T1000 (cell line): ENCODE measurements at regions not wholly inside any gene's neighbourhood (a gene's known extent, or its start where the extent isn't known, plus 50 kb on each side); places are given as distances from the start of the nearest gene placed in this dataset.
"Not testable (repeated sequence)": the region's sequence is repeated elsewhere in the genome, so short reads cannot be mapped to it uniquely, and the experiment has no call there.

Experiments used
- DNase-seq: peaks from one replicate; lab custom pipeline; 2025; ENCODE audit warnings: mixed read lengths; lab: John Stamatoyannopoulos, UW

DNA sequence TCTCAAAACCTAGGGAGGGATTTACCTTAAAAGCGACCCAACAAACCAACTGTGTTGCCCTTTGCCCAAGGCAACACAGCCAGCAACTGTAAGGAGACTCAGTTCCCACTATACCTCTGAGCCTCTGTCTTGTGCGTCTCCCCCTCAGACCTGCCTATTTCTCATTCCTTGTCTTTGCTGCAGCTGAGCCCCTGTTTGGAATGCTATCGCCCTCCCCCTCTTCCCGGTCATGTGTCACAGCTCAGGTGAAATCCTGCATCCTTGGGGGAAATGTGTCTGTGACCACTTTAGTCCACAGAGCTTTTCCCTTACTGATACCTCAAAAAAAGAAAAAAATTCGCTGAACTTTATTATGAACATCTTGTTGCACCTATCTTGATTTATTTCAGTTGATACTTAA, 52.0 kb upstream of the LRIG1 start:
- no peak for DNase-seq

DNA sequence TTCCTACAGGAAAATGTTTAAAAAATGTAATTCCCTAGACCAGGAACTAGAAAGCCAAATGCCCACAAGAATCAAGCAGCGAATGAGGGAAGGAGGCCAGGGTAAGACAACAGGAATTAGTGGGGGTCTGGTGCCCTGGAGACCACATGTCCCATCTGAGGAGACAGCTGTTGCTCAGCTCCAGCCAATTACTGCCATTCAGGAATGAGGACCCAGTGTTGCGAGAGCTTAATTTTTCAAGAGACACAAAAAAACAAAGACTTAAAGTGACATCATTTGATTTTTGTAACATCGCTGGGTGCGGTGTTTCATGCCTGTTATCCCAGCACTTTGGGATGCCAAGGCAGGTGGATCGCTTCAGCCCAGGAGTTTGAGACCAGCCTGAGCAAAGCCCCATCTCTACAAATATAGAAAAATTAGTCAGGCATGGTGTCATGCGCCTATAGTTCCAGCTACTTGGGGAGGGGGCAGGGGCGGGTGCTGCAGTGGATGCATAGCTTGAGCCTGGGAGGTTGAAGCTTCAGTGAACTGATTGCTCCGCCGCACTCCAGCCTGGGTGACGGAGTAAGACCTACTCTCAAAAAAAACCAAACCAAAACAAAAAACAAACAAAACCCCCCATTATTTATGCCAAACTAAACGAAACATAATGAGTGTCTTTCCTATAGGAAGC, 52.8 kb upstream of the LRIG1 start:
- no peak for DNase-seq

DNA sequence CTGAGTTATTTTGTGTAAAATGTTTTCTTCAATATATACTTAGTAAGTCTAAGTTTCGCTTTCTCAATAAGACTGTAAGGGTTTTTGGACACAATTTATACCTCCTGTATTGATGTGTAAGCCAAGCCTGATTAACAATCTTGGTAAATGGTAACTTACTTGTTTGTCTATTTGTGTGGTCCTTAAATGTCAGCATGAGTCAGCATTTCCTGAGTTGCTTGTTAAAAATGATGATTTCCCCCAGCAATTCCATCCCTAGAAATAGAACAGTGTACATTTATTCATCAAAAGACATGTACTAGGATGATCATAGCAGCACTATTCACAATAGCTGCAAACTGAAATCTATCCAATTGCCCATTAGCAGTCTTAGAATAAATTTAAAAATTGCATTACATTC, 53.4 kb upstream of the LRIG1 start:
- no peak for DNase-seq

DNA sequence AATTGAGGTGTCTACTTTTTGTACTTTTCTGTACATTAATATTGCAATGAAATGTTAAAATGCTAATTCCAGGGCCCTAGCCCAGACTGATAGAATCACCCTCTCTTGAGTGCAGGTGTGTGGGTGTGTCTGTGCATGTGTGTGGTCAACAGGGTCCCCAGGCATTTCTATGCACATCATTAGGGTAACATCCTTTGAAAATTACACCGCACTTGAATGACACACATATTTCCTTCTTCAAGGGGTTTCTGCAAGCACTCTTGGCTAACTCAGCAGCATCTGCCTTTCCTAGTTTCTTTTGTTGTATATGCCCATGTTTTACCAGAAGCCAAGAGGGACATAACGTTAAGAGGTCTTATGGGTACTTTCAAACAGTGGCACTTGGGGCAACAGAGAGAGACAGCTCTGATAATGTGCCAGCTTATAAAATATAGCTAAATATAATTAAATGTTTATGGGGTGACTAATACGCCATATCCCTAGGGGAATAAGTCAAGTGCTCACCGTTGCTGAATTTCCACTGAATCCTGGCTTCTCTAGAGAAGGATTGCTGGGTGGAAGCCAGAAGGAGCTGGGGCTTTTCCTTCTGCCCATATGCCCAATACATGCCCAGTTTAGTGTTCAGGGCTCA, 54.5 kb upstream of the LRIG1 start:
- DNase-seq, result peak; percentile 37

DNA sequence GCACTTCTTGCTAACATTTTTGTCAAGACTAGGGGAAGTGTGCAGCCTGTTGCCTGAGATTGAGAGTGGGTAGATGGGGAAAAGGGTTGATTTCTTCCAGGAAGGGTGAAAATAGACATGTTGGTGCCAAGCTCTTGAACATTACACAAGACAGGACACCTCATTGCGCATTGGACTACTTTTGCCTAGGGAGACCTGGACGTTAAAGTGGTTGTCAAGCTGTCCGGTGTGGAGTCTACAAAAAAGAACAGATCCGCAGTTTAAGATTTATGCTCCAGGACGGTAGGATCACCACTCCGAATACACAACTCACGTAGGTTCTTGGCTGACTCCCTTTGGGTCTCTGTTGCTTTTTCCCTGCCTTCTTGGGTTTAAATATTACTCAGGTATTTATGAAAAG, 56.3 kb upstream of the LRIG1 start:
- no peak for DNase-seq

DNA sequence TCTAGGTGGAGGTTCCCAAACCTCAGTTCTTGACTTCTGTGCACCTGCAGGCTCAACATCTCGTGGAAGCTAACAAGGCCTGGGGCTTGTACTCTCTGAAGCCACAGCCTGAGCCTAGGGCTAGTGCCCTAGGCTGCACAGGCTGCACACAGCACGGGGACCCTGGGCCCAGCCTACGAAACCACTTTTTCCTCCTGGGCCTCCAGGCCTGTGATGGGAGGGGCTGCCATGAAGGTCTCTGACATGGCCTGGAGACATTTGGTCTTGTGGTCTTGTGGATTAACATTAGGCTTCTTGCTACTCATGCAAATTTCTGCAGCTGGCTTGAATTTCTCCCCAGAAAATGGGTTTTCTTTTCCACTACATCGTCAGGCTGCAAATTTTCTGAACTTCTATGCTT, 59.1 kb upstream of the LRIG1 start:
- not testable (repeated sequence) for DNase-seq

DNA sequence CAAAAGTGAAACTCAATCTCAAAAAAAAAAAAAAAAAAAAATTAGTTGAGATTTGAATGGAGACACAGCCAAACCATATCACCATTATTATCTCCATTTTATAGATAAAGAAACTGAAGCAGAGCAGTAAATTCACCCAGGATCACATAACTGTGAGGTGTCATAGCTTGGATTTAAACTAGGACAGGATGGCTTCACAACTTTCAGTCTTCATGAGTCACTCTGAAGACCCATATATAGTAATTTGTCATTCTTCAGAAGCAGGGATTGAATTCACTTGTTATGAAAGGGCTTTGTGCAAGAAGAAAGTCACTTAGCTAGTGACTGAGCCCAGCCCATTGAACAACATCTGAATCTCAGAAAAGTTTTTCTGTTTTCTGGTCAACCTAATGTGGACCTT, 60.5 kb upstream of the LRIG1 start:
- DNase-seq, result no peak

DNA sequence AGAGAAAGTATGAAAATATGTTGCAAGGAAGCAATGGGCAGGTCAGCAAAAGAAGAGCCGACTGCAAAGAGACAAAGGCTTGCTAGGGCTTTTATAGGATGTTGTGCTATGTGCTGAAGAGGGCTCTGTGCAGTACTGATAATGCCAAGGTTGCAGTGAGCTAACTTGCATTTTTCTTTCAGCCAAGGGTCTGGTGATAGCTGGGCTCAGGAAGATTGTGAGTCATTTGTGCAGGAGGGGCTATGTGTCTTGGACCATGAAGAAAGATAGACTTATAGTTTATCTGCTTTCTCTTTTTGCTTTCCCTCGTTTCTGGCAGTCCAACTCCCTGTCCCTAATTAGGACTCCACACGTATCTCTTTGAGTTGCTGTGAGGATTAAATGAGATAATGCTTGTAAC, 64.5 kb upstream of the LRIG1 start:
- no peak for DNase-seq

DNA sequence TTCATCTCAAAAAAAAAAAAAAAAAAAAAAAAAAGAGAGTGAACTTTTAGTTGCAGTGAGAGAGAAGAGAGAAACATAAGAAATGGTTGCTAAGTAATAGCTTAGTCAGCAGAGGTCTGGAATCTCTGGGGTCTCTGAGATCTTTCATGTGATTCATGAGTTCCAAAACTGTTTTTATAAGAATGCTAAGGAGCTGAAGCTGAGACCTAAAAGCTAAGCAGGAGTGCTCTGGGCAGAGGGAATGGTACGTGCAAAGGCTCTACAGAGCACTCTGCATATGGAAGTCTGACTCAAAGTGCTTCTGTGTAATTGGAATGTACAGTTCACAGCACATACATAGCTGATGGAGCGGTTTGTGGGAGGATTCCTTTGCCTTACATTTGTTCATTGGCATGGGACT, 66.3 kb upstream of the LRIG1 start:
- no peak for DNase-seq

DNA sequence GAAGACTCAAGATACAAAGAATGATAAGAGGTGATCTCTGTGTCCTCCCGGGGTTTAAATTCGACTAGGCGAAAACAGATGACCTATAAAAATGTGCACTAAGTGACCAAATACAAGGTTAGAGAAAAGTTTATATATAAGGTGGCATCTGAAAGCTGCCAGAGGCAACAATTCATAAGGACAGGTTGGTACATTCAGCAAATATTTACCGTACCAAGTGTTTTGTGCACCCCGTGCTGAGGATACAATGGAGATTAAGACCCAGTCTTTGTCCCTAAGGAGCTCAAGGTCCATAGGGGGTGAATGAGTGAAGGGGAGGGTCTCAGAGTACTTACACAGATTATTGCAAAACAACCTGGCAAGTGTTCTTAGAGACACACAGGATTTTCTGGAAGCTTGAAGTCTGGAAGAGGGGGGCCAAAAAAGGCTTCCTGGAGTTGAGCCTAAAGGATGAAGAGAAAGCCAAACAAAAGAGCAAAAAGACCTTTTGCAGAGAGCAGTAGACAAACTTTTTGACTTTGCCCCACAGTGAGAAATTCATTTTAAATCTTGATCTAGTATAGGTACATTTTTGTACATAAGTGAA, 71.4 kb upstream of the LRIG1 start:
- DNase-seq, result no peak

DNA sequence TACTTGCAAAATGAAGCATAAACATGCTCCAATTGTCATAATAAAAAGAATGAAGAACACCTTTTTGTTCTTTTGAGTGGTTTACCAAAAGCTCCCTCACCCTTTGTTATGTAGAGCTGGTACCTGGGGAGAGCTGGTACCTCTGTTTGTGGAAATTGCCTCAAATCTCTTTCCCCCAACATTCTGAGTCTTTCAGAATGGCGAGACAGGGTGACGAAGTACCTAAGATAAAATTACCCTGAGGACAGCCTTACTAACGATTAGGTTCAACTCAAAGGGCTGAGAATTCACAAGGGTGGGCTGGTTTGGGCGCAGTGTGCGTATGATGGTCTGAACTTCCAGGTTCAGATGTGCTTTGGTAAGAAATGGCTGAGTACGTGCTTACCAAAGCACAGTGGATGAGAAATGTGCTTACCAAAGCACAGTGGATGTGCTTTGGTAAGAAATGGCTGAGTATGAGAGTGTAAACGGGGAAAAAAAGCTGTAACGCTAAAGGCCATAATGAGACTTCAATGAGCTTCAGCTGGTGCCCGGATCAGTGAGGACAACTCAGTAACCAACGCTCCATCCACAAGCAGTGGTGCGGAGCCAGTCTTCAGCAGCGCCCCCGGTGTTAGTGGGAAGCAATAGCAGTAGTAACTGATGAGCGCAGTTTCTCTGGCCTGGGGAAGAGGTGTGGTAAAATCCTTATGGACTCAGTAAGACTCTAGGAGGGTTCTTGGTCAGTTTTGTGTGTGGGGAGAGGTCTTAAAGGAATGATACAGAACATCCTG, 72.3 kb upstream of the LRIG1 start:
- no peak for DNase-seq

DNA sequence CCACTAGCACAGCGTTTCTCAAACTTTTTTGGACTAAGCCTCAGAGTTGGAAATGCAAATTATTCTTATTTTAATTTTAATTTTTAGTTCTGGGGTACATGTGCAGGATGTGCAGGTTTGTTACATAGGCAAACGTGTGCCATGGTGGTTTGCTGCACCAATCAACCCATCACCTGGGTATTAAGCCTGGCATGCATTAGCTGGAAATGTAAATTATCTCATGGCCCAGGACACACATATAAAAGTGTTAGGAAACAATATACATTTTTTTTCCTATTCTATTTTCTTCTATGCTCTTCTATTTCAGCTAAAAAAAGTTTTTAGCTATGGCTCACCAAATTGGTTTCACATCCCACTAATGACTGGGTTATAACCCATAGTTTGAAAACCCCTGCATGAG, 73.3 kb upstream of the LRIG1 start:
- DNase-seq, result no peak

DNA sequence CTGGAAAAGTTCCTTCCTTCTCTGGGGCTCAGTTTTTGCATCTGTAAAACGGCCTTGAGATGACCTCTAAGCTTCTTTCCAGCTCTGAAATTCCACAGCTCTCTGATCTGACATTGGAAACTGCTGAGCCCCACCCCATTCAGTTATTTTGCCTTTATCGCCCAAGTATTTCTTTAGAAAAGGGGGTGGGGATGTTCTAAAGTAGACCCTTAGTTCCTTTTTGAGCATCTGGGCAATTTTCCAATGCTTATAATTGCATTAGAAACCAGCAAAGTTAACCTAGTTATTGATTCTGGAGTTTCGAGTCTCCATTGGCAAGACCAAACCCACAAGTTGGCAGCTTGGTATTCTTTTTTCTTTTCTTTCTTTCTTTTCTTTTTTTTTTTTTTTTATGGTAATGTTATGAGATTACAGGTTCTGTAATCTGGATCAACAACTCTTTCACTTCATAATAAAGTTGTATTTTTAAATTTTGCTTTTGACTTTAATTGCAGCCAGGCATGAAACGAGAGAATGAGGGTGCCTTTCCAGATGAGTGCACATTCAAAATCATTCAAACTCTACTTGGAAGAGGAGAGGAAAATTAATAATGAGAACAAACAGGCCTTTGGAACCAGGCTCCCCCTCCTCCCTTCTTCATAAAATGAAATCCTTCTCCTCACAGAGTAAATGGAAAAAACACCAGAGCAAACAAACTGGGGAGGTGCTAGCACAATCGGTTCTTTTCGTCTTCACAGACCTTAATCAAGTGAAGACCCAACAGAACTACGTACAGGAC, 76.8 kb upstream of the LRIG1 start:
- no peak for DNase-seq

DNA sequence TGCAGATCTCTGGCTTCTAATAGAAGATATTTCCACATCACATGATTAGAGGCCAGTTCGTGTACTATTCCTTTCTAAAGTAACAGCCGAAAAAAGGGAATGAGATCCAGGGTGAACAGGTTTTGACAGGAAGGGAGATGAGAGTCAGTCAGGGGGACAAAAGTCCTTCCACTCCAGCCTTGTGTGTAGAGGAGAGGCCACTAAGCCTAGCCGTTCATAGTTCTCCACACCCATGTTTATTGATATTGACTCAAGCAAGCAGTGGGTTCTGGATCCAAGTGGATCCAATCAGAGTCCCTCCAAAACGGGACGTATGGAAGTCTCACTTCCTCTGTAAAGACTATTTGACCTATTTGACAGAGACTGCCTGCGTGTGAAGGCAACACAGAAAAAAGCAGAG, 80.4 kb upstream of the LRIG1 start:
- DNase-seq, result no peak

DNA sequence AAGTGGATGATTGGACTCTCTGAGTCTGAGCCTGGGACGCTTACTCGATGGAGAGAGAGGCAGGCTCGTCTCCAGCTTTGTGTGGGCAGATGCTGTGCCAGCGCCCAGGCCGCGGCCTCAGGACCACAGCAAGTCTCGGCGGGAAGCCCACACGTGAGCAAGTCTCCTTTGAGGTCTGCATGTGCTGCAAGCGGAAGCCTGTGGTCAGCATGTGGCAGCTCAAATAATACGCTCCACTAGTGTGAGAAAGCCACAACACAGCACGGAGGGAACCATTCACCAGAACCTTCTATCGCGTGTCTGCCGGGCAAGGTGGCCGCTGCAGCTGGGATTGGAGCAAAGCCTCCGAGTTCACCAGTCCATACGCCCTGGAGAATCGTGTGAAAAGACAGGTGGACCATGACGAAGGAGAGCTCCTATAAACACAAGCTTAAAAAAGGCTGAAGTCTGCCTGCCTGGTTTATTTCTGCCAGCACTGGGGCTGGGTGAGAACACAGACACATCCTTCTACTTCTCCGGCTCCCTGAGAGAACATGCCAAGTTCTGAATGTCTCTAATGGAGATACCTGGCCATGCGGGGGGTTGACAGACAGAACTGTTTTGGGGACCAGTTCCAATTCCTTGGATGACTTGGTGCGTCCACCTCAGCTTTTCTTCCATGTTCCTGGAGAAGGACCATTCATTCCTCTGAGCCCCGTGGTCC, 82.0 kb upstream of the LRIG1 start:
- no peak for DNase-seq

DNA sequence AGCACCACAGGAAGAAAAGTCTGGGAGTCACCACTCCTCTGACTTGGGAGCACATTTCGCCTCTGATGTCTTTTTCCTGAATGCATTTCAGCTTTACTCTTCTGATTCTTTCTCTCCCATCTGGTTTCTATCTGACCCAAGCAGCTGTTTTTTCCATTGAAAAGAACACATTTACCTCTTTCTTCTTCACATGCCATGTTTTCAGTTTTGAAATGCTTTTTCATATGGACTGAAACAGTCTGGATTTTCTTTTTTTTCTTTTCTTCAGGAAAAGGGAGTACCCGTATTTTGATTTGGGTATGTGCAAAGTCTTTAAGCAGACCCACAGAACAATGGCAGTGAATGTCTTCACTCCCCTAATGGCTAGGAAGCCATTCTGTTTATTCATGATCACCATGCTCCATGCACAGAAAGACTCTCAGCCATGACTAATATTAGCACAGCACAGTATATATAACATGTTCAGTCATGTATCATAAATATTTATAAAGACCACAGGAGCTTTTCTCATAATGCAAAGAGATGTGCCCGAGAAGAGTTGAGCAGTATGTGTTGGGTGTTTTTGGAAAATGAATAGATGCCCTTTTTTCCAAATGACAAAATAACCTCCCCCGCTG, 82.7 kb upstream of the LRIG1 start:
- no peak for DNase-seq

DNA sequence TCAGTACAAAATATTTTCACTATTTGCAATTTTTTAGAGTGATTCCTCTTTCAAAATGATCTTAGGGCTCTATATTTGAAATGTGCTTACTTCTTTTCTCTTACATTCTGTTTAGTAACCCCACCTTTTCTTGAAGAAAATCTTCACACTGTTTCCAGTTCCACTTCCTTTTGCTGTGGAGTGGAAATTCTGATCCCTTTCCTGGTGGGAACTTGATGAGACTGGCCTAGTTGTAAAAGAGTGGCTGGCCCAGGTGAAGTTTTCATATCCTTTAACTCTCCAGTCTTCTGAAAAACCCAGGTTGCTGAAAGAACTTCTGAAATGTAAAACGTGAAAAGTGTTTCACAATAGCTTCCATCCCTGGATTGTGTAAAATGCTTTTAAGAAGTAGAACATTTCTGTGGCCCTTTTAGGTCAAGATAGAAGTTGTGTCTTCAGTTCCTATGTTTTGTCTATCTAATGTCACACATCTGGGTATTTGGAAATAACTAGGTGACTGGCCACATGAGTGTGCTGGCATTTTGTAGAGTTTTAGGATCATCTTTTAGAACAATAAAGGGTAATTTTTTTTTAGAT, 84.8 kb upstream of the LRIG1 start:
- DNase-seq, result no peak

DNA sequence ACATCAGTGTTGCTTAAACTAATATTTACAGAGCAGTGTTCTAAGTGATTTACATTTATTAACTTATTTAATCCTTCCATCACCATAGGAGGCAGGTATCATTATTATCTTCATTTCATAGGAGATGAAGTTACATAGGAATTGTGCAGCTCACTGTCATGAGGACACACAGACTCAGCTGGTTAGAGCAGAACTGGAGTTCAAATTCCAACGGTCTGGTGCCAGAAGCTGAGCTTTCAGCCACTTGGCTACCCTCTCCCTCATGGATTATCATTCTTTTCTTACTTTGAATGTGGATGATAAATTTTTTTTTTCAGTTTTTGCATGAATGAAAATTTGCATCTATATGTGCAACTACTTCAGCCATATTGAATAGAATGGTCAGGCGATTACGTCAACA, 86.0 kb upstream of the LRIG1 start:
- no peak for DNase-seq

DNA sequence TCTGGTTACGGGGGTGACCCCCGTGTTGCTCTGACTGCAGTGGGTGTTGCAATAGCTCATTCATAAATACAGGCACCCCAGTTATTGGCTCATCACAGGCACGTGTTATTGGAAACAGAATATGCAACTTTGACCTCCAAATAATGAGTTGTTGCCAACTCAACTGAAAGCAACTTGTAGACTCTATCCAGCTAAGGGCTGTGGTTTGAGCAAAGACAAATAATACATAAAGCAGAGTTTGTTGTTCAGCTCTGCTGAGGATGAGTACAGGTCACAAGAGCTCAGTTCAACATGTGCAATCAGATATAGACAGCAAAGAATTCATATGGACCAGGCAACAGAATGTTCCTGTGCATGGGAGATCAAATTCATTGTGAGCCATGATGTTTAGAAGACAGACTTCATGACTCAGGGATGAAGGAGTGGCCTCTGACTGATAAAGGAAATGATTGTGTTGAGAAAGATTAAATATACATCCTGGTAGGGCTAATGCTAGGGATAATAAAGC, 87.6 kb upstream of the LRIG1 start:
- DNase-seq, result no peak

DNA sequence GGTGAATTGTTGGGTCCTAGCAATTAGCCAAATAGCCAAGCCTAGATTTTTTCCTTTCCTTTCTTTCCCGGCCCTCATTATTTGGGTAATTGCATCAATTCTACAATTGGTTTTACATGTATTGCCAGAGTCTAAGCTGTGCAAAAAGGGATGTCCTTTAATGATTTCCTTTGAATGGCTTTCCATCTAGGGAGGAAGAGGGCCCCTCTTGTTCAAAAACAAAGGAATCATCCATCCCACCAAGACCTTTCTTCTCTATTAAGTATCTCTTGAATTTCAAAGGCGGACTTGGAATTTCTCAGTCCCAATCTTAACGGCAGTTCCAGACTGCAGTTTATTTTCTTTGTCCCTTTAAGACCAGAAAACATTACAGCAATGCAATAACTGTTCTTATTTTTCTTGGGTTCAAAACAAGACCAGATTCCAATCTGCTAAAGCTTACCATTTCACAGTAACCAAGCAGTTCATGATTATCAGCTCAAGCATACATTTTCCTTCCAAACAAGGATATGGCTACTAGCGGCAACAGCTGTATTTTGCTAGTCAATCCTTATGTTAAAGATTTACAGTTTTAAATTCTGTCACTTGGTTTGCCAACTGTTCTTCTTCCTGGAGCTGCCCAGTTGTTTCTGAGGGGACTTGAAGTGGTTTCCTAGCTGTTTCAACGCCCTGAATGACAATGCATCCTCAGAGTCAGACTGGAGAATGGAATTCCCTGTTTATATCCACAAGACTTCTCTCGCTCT, 91.4 kb upstream of the LRIG1 start:
- no peak for DNase-seq
